Activated naive CD4-positive, alpha-beta T cell treated with Interleukin-2 at 50 U/mL for 16 hours (primary cell): ENCODE measurements at regions not wholly inside any gene's neighbourhood (a gene's known extent, or its start where the extent isn't known, plus 50 kb on each side); places are given as distances from the start of the nearest gene placed in this dataset.
"Not testable (repeated sequence)": the region's sequence is repeated elsewhere in the genome, so short reads cannot be mapped to it uniquely, and the experiment has no call there.

Source experiments
- DNase-seq: peaks from one replicate; pipeline ENCODE4 v3.0.0-alpha.2; 2020

DNA sequence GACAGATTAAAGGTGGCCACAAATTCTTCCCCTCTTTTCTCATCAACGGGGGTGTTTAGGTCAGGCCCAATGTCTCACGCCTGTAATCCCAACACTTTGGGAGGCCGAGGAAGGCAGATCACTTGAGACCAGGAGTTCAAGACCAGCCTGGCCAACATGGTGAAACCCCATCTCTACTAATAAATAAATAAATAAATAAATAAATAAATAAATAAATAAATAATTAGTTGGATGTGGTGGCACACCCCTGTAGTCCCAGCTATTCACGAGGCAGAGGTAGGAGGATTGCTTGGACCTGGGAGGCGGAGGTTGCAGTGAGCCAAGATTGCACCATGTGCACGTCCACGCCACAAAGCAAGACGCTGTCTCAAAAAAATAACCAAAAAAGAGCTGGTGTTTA is 180.7 kb downstream of the FASLG start:
- DNase-seq: not testable (repeated sequence)

DNA sequence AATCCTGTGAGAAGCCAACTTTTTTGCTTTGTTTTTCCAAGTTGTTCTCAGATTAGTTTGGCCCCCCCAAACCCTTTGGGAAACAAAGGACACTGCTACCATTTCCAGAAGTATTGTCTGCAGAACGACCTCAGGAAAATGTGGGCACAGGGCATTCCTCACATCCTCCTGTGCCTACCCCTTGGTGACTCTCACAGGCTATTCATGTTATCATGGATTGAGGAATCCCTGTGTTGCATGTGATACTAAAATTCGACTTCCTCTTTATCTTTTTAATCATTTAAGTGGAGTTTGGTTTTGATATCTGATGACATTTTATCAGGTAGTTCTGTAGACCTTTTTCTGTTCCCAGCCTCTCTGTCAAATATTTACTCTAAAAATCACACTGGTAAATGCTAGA is 184.5 kb downstream of the FASLG start:
- no peak for DNase-seq

DNA sequence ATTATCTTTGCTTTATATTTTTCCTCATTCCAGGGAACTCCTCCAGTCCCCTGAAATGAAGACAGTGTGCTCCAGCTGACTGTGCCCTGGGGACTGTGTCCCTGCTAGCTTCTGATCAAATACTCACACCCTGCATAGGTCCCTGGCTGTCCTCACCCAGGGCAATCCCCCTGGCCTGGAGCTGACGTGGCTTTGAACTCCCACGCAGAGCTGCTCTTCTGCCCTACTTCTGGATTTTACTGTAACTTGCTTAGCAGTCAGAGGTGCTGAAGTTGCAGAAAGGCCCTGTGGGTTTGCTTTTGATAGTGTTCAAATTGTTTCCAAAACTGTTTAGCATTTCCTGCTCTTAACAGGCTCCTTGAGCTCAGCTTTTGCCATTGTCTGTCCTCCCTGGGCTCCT is 186.5 kb downstream of the FASLG start:
- DNase-seq: peak; percentile 75

DNA sequence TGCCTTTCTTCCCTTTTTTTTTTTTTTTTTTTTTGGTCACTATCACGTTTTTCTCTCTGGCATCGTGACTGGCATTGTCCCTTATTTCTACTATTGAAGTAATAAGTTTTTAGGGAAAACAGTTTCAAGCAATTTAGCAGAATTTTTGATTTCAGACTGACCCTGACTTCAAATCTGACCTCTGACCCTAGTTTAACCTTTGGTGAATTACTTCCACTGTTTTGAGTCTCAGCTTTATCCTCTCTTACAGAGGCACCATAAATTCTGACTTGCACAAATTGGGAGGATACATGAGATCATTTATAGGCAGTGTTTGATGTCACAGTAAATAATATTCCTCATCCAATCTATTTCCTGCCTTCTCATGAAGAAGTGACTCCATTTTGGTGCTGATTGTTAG is 187.0 kb downstream of the FASLG start:
- DNase-seq: no peak

DNA sequence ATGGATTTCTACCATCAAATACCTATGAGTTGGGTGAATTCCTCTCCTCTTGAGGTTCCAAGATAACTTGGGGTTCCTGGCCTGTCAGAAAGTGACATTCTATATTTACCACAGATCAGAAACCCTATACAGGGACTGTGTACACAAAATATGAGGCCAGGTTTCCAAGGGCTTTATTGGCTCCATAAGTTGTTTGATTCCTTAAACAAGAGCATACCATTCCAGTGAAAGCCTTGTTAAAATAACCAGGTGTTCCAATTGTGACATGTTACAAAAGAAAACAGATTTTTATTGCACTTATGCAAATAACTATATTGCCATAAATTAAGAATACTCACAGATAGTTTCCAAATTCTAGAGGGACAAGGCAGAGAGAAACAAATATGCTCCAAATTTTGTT is 188.9 kb downstream of the FASLG start:
- DNase-seq: not testable (repeated sequence)

DNA sequence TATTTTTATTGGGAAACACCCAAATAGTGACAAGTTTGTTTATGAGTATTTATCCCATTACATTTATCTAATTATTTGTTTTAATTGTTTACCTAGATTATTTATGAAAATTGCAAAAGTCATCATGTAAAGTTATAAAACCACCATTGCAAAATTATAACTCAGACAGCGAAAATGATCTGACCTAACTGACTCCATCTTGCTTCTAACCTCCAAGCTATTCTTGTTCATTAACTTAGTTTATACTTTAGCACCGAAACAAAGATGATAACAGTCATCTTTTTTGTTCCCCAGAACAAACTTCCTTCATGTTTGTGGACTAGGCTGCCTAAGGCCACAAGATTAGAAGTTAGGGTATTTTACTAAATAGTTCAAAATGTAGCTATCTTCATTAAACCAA is 190.8 kb downstream of the FASLG start:
- no peak for DNase-seq

DNA sequence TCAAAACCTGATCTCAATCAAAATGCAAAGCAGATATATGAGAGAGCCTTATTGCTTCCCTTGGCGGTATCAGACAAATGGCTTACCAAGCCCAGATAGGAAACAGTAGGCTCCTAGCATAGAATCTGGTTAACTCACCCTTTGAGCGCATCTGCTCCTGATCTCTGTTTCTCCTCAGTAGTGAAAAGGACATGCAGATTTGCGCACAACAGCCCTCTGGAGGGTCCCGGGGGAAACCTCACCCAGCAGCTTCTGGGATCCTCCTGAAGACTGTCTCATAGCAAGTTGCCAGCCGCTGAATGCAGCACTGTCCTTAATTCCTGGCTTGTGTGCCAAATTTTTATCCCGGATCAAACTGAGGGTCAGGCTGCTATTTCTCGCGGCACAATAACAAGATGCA is 192.2 kb downstream of the FASLG start:
- DNase-seq: no peak

DNA sequence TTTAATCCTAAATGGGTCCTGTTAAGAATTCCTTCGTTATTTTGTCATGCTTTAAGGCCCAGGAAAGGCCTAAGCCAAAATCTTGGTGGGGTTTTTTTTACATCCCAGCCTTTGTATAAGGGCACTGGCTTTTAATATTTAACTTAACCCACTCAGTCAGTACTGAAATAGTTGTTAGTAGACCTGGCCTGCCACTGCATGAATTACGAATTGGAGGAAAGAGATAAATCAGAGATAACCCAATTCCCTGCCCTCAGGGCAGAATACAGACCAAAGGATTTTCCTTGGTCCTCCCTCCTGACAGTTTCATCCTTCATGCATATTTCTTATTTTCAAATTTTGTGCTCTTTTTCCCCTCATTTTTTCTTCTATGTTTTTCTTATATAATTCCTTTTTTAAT is 193.0 kb downstream of the FASLG start:
- no peak for DNase-seq

DNA sequence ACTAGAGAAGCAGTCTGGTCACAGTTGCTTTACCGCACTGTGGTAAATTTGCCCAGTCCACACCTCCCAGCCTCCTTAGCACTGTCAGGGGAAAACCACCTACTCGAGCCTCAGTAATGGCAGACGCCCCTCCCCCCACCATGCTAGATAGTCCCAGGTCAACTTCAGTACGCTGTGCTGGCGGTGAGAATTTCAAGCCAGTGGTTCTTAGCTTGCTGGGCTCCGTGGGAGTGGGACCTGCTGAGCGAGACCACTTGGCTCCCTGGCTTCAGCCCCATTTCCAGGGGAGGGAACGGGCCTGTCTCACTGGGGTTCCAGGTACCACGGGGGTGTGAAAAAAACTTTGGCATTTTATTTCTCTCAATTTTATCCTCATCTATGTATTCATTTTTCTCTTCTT is 194.8 kb downstream of the TNFSF18 start:
- not testable (repeated sequence) for DNase-seq

DNA sequence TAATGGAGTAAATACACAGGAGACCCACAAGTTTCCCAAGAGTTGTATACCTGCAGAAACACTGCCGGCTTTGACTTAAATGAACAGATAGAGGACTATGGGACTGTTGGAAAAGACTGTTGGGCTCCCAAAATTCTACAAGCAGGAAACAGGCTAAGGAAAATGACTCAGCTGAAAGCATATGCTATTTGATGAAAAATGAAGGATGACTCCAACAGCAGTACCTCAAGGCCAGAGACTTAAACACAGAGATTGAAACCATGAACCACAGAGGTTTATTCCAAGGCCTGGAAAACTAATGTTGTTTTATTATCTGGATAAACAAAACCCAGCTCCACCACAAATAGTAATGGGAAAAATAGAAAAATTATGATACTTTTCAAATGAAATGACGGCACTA is 187.7 kb downstream of the TNFSF18 start:
- no peak for DNase-seq

DNA sequence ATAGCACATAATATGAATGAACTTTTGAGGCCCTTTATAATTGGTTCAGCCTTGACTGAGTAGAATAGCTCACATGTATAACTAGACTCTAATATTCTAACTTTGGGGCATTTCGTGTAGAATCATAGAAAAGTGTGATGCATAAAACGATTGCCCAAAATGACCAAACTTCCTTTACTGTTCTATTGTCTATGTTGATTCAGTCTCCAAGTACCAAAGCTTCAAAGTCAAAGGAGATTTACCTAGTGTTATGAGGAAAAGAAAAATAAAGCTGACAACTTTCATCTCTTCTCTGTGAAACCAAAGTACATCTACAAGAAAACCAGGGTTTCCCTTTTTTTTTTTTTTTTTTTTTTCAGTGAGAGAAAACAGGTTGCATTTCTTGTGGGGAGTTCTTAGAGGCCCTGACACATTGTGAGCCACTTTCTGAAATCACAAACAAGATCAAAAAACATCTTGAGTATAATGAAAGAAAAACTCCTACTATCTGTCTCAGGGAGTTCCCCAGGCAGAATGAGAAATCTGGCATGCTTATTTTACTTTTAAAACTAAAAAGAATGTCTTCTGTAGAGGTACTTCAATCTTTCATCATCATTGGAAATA is 183.4 kb downstream of the TNFSF18 start:
- DNase-seq: no peak

DNA sequence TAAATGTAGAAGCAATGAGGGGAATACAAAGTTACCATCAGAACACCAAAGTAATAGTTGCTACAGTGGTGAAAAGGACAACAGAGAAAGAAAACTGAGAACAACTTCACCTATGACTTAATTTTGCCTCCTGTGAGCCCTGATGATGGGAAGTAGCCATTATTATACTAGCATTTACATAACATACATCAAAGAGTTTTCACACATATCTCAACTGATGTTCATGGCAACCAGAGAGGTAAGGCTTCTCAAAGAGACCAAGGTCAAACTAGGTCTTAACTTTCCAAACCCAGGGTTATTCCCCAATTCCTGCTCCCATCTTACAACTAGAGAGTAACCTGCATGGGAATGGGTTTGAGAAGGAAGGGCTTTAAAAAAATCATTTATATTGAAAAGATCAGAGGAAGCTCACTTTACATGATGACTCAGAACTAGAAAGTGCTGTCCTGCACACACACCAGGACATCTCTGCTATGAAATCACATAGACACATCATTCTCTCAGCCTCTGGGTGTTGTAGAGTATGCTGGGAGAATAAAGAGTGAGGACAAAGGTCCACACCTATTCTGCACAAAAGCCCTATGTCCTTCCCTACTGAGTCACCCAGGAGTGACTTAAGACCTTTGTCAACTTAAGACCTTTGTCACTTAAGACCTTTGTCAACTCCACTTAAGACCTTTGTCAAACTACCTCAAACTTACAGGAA is 179.7 kb downstream of the TNFSF18 start:
- no peak for DNase-seq

DNA sequence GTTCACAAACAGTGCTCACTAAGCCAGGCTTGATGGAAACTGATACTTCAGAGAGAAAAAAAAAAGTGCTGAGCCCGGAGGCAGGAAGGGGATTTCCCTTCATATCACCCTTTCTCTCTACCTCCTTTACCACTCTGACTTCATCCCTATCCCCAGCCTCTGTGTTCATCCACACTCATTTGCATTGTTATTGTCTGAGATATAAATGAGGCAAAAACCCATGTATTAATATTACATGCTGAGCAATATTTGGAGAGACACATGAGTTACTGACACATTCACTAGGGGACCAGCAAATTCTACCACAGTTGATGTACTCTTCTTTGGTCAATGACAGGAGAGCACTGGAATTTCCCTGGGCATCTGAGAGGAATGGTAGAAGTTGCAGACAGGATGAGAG is 175.8 kb downstream of the TNFSF18 start:
- DNase-seq: peak; percentile 14

DNA sequence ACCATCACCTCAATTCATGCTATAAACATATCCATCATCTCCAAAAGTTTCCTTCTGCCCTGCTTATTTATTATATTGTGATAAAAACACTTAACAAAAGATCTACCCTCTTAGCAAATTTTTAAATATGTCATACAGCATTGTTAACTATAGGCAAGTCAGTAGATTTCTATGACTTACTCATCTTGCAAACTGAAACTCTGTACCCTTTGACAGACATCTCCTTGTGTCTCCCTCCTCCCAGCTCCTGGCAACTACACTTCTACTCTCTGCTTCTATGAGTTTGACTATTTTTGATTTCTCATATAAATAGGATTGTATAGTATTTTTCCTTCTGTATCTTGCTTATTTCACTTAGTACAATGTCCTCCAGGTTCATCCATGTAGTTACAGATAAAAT is 174.8 kb downstream of the TNFSF18 start:
- DNase-seq: no peak

DNA sequence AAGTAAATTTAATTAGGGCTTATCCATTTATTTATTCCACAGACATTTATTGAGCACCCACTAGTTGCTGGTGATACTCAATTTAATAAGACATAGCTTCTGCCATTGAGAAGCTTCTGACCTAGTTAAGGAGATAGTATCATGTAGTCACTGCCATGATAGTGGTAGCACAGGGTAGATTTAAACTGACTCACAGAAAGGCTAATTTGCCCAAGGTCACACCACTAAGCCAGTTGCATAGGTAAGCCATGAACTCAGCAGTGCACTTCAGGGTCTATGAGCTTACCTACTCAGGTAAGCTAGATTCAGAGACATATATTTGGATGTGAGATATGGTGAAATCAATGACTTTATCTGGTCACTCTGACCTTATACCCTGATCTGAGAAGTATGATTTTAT is 168.4 kb downstream of the TNFSF18 start:
- DNase-seq: no peak

DNA sequence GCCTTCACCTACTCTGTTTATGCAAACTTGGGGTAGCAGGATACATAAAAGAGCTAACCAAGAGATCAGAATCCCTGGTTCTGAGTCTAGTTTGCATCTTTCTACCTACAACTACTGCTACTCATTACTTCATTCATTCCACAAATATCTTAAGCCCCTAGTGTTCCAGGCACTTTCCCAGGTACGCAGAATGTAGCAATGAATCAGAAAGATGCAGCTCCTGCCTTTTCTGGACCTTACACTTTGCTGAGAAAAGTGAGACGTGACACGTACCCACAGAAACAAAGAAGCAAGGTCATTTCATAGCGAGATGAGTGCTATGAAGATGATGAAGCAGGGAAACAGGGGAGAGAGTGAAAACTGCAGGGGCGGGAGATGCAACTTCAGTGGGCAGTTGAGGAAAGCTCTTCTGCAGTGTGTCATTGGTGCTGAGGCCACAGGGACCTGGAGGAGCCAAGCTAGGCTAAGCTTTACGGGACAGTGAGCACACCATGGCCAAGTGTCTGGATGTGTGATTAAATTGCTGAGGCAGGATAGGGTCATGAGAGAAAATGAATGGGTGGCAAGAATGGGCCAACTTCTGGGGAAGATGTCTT is 167.9 kb downstream of the TNFSF18 start:
- DNase-seq: no peak

DNA sequence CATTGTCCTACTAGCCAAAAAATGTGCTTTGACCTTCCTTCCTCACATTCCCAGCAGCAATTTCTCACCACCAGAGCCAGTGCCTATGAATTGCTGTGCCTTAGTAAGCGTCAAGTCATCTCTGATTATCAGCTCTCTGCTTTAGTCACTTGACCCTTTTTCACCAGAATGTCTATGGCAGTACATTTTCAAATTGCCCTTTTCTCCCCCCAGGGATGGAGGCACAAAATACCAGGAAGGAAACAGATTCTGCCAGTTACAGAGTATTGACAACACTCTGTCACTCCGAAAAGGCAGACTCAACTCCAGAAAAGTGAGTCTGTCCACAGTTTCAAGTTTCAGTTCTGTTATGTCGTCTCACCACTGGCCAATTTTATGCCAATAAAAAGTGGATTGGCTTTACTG is 167.4 kb downstream of the TNFSF18 start:
- DNase-seq: no peak

DNA sequence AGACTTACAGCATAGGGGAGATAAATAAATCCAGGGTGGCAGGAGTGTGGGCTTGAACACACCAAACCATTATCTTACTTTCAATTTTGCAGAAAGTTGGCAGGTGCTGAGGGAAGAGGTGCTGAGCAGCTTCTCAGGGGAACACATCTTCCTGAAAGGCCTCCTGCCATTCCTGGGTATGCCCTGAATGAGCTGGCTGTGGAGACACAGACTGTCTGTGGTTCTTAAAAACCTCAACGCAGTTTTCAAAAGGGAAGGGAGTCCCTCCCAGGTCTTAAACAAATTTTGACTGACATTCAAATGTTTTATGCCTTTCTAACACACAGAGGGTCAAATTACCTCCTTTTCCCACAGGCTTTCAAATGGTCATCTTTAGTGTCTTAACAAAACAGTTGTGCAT is 166.9 kb downstream of the TNFSF18 start:
- DNase-seq: no peak

DNA sequence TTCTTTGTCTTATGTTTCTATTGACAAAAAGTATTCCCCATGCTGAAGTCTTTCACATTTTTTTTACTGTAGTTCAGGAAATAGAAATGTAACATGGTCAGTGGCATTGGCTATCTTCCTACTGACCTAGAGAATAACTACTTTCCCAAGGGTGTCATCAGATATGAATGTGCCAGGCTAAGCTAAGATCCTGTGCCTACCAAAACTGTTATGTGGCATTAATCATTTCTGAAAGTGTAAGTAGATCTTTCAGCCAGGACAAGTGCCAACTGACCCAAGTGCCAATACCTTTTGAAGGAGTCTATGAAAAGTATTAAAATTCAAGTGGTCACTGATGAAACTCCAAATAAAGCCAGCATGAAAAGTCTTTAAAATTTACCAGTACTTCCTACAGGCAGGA is 165.3 kb downstream of the TNFSF18 start:
- no peak for DNase-seq

DNA sequence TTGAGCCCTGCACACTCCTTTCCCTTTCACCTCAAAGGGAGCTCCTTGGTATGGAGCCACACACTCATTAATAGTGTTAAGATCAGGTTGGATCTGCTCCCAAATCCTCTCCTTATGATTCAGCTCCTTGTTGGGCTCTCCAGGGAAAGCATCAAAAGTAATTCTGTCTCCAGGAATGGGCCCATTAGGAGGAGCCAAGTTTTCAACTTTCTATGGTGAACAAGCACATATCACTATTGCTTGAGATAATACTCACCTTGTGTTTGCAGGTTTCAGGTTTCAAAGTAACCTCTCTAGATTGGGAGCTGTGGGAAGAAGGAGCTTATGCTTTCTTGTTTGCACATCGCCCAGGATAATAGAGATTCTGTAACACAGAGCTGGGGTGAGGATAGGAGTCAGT is 164.8 kb downstream of the TNFSF18 start:
- no peak for DNase-seq

DNA sequence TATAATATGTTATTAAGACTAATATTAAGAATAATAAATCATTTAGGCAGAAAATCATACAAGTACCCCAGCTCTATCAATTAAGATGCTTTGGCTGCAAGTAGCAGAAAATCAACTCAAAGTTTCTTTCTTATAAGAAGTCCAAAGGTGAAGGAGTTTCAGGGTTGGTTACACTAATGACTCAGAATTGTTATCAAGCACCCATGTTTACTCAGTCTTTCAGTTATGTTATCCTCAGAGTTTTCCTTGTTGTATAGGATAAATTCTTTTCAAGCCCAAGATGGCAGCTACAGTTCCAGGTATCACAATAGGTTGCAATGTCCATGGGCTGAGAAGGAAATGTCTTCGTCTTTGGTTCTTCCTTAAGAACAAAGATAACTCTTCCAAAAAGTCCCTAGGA is 163.6 kb downstream of the TNFSF18 start:
- DNase-seq: no peak

DNA sequence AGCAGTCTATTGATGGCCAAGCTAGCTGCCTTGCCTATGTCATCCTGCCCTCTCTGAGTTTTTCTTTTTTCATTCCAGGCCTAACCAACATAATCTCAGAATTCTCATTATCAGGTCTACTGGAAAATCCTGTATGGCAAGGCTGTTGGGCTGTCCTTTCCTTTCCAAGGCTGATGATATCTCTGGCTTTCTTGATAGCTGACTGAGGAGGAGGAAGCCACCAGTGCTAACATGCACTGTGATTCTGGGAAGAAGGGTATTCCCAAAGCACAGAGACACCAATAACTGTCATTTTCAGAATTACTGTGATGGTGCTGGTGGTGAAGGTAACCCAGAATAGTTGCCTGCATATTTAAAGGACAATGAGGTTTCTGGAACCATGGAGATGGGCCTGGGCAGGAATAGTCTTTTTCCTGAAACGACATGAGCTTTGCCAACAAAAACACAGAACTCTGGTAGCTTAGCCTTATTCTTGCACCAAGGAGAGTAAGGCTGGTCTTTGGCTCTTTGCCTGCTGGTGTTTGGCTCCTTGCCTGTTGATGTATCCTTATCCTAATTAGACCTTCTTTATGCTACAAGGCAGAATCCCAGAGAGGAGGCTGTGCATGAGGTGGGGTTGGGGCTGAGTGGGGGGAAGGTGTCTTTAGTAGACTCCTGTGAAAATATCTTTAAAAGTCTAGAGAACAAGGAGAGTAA is 157.4 kb downstream of the TNFSF18 start:
- no peak for DNase-seq

DNA sequence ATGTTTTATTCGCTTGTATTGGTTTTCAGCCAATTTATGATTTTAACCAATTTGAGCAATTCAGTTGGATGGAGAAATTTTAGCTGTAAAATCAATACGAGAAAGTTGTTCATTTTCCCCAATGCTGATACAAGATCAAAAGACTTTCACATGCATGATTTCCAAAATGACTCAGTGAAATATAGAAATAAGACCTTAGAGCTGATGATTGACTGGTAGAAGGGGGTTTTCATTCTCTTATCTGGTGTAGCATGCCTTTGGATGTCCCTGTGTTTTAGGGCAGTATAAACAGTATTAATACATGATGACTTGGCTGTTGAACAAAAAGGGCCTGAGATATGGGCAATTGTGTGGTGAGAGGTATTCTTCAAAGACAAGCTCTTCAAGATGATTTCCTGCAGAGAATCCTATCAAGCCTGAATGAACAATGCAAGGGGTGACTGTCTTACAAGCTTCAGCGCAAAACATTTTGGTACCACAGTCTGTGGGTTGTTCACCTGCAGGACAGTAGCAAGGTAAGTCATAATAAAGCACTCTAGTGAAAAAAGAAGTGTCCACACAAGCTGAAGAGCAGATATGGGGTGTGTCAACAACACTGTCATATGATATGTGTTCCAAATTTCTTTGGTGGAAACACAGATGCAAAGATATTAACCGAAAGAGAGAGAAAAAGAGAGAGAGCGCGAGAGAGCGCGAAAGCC is 156.2 kb downstream of the TNFSF18 start:
- no peak for DNase-seq
